Tibial nerve (tissue), 3 donors: ENCODE measurements at regions not wholly inside any gene's neighbourhood (a gene's known extent, or its start where the extent isn't known, plus 50 kb on each side); places are given as distances from the start of the nearest gene placed in this dataset.

Experiments
- CTCF ChIP-seq, 5 experiments: fragments of 200-600 bp in 3 of 5; fragments of 450-650 bp in 2 of 5; sonication (generic) in 3 of 5; IDR thresholded peaks; one replicate each; pipeline ENCODE4 v1.5.1; 2016 to 2019; ENCODE audit warnings: antibody characterized with exemption in 5 of 5, mild to moderate bottlenecking in 3 of 5, moderate library complexity in 2 of 5
- POLR2A ChIP-seq, 2 donors: fragments of 450-650 bp; IDR thresholded peaks; one replicate each; pipeline ENCODE4 v1.6.1; 2017; ENCODE audit warnings: antibody characterized with exemption in 2 of 2, mild to moderate bottlenecking in 2 of 2, moderate library complexity in 2 of 2

- TF ChIP-seq CTCF (IDR thresholded peaks at IDR 0.05) (no peak), POLR2A (IDR thresholded peaks at IDR 0.05) (no peak)
These were observed 209.9 kb upstream of the CTNNB1 start for GRCh38 chr3:40989141-40990061.
